GM10266 (cell line): ENCODE measurements at regions not wholly inside any gene's neighbourhood (a gene's known extent, or its start where the extent isn't known, plus 50 kb on each side); places are given as distances from the start of the nearest gene placed in this dataset.

Experiments used
- DNase-seq: peaks from one replicate; pipeline ENCODE4 v3.0.0; 2012; ENCODE audit errors: extremely low spot score
- TF ChIP-seq, protein P1 (sequence below): IDR thresholded peaks from 2 replicates; pipeline ENCODE4 v1.5.1; 2012; ENCODE audit warnings: mild to moderate bottlenecking, low read depth; ENCODE audit not compliant: control insufficient read depth, insufficient read depth; ENCODE audit errors: missing control alignments

- no peak for DNase-seq
- TF ChIP-seq, protein P1, sequence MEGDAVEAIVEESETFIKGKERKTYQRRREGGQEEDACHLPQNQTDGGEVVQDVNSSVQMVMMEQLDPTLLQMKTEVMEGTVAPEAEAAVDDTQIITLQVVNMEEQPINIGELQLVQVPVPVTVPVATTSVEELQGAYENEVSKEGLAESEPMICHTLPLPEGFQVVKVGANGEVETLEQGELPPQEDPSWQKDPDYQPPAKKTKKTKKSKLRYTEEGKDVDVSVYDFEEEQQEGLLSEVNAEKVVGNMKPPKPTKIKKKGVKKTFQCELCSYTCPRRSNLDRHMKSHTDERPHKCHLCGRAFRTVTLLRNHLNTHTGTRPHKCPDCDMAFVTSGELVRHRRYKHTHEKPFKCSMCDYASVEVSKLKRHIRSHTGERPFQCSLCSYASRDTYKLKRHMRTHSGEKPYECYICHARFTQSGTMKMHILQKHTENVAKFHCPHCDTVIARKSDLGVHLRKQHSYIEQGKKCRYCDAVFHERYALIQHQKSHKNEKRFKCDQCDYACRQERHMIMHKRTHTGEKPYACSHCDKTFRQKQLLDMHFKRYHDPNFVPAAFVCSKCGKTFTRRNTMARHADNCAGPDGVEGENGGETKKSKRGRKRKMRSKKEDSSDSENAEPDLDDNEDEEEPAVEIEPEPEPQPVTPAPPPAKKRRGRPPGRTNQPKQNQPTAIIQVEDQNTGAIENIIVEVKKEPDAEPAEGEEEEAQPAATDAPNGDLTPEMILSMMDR = no peak
Measured at GRCh38 chrX:39944416-39944815, 153.3 kb downstream of the BCOR start.

- DNase-seq = no peak
- TF ChIP-seq, protein P1 = no peak
Measured at GRCh38 chrX:39945709-39946108, 152.0 kb downstream of the BCOR start.

DNA sequence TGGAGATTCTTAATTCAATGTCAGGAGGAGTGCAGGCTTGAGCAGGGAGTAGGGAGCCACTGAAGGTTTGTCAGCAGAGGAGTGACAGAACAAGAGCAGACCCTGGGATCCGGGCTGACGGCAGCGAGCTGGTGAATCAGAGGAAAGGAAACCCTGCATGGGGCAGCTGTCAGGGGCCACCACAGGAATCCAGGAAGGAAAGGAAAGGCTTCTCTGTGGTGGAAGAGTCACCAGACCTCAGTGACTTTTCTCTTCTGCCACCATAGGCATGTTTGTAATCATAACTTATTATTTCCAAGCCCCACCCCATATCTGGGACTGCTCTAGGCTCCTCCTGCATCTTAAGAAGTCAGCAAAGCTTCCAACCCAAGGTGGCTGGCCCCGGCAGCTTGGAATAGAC is 150.9 kb downstream of the BCOR start:
- DNase-seq = no peak
- TF ChIP-seq, protein P1 = no peak

DNA sequence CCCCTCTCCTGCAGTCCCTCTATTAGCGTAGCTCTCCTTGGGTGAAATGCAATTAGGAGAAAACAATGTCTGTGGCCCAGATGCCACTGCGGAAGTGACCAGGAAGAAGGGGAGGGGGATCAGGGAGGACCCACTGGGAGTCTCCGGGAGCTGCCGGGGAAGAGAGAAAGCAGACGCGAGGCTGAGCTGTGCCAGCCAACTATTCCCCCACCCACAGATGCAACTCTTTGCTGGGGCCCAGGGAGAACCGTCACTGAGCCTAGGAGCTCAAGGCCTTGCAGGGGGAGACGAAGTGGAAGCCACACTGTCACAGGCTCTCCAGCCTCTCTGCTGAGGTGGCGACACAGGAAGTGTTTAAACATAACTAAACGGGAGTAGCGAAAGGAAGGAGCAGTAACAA is 149.2 kb downstream of the BCOR start:
- TF ChIP-seq, protein P1 = no peak
- no peak for DNase-seq

- DNase-seq = no peak
- TF ChIP-seq, protein P1 = no peak
Measured at GRCh38 chrX:39950018-39950688, 147.6 kb downstream of the BCOR start.

GRCh38 chrX:39952989-39953388 is 144.8 kb downstream of the BCOR start:
- TF ChIP-seq, protein P1 = no peak
- DNase-seq = no peak

DNA sequence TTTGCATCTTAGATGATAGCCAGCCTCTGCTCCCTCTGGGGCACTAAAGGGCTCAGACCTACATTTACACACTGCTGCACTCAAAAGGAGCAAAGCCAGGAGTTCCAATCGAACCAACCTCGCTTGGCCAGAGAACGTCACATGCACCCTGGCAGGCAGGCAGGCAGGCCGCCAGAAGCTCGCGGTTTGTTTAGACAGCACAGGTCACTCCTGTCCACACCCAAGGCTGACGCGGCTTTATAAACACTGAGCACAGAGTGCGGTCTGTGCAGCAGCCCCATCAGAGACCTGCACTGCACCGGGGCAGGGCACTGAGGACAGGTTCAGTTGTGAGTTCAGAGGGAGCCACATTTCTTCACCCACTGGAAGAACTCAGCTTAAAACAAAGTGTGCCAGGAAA is 143.9 kb downstream of the BCOR start:
- TF ChIP-seq, protein P1 = no peak
- no peak for DNase-seq
